ENCODE measurements at regions not wholly inside any gene's neighbourhood (a gene's known extent, or its start where the extent isn't known, plus 50 kb on each side); places are given as distances from the start of the nearest gene placed in this dataset.

DNA sequence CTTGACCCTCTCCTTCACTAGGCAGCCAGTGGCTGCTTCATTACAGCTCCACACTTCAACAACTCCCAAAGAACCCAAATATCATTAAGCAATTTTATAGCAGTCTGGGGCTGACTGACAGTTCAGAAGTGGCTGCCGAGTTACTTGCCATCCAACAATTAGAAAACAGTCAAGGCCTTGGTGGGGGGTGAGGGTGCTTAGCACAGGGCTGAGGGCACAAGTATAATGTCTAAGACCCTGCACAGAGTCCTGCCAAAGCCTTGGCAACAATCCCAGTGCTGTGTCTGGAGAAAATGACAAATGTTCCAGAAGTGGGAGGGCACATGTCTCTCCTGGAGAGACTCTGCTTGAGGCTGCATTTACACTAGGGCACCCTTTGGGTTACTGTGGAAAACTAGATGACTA, 71.1 kb downstream of the CXCL12 start:
- Histone ChIP-seq H3K36me3 (ENCODE audit: control insufficient read depth in 4 of 4, insufficient read depth in 3 of 4, low read depth in 1 of 4, low read length in 3 of 4) (no peaks in the 10 kb centered on the region), H3K4me1 (ENCODE audit: control insufficient read depth in 4 of 4, insufficient read depth in 4 of 4, low read length in 3 of 4) (peaks cover 0 to 9% (median 4%) of the 10 kb centered on the region in 4 donors), H3K9ac (ENCODE audit: low read depth in 1 of 2, low read length in 2 of 2) (no peak overlapping the region), H3K4me3 (ENCODE audit: low read depth in 1 of 3, low read length in 3 of 3) (no peak overlapping the region), H3K27me3 (ENCODE audit: control insufficient read depth in 4 of 4, insufficient read depth in 4 of 4, low read length in 3 of 4) (no peaks in the 10 kb centered on the region), H3K27ac (ENCODE audit: low read depth in 1 of 2, low read length in 2 of 2) (no peak overlapping the region), H3K9me3 (ENCODE audit: control insufficient read depth in 4 of 4, low read length in 3 of 4) (no peaks in the 10 kb centered on the region)
- DNase-seq (ENCODE audit: low spot score): no peak
- WGBS: 87% methylated on average over 1 of the region's 1 CpG
- no peak for TF ChIP-seq RAD21 (IDR thresholded peaks at IDR 0.05)
- no peak for TF ChIP-seq HNF4G (IDR thresholded peaks at IDR 0.05)
- no peak for TF ChIP-seq GABPA (IDR thresholded peaks at IDR 0.05 in 1 of 2, conservative IDR thresholded peaks at IDR 0.05 in 1 of 2)
- no peak for TF ChIP-seq MAX (IDR thresholded peaks at IDR 0.05)
- TF ChIP-seq TAF1 (conservative IDR thresholded peaks at IDR 0.05): no peak
- TF ChIP-seq, protein P1, sequence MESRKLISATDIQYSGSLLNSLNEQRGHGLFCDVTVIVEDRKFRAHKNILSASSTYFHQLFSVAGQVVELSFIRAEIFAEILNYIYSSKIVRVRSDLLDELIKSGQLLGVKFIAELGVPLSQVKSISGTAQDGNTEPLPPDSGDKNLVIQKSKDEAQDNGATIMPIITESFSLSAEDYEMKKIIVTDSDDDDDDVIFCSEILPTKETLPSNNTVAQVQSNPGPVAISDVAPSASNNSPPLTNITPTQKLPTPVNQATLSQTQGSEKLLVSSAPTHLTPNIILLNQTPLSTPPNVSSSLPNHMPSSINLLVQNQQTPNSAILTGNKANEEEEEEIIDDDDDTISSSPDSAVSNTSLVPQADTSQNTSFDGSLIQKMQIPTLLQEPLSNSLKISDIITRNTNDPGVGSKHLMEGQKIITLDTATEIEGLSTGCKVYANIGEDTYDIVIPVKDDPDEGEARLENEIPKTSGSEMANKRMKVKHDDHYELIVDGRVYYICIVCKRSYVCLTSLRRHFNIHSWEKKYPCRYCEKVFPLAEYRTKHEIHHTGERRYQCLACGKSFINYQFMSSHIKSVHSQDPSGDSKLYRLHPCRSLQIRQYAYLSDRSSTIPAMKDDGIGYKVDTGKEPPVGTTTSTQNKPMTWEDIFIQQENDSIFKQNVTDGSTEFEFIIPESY (IDR thresholded peaks at IDR 0.05): no peak
- TF ChIP-seq YY1 (IDR thresholded peaks at IDR 0.05): no peak
- TF ChIP-seq, protein P2, sequence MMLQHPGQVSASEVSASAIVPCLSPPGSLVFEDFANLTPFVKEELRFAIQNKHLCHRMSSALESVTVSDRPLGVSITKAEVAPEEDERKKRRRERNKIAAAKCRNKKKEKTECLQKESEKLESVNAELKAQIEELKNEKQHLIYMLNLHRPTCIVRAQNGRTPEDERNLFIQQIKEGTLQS (IDR thresholded peaks at IDR 0.05): no peak
- TF ChIP-seq EGR1 (IDR thresholded peaks at IDR 0.05; ENCODE audit: low read depth in 2 of 2): no peak
- no peak for TF ChIP-seq NR2F2 (IDR thresholded peaks at IDR 0.05)
- TF ChIP-seq HNF4A (conservative IDR thresholded peaks at IDR 0.05): no peak
- TF ChIP-seq, protein P3, sequence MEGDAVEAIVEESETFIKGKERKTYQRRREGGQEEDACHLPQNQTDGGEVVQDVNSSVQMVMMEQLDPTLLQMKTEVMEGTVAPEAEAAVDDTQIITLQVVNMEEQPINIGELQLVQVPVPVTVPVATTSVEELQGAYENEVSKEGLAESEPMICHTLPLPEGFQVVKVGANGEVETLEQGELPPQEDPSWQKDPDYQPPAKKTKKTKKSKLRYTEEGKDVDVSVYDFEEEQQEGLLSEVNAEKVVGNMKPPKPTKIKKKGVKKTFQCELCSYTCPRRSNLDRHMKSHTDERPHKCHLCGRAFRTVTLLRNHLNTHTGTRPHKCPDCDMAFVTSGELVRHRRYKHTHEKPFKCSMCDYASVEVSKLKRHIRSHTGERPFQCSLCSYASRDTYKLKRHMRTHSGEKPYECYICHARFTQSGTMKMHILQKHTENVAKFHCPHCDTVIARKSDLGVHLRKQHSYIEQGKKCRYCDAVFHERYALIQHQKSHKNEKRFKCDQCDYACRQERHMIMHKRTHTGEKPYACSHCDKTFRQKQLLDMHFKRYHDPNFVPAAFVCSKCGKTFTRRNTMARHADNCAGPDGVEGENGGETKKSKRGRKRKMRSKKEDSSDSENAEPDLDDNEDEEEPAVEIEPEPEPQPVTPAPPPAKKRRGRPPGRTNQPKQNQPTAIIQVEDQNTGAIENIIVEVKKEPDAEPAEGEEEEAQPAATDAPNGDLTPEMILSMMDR (IDR thresholded peaks at IDR 0.05; ENCODE audit: low read depth, low read length, missing input control): no peak

GRCh38 chr10:44312401-44312800, 72.5 kb downstream of the CXCL12 start:
- WGBS: 87% methylated on average over 3 of the region's 3 CpGs
- no peaks in the 10 kb centered on the region for H3K9me3 ChIP-seq (ENCODE audit: control insufficient read depth in 4 of 4, low read length in 3 of 4)
- H3K9ac ChIP-seq (ENCODE audit: low read depth in 1 of 2, low read length in 2 of 2): no peak overlapping the region
- no peak for DNase-seq (ENCODE audit: low spot score)
- H3K4me3 ChIP-seq (ENCODE audit: low read depth in 1 of 3, low read length in 3 of 3): no peak overlapping the region
- H3K27ac ChIP-seq (ENCODE audit: low read depth in 1 of 2, low read length in 2 of 2): no peak overlapping the region
- H3K27me3 ChIP-seq (ENCODE audit: control insufficient read depth in 4 of 4, insufficient read depth in 4 of 4, low read length in 3 of 4): no peaks in the 10 kb centered on the region
- H3K4me1 ChIP-seq (ENCODE audit: control insufficient read depth in 4 of 4, insufficient read depth in 4 of 4, low read length in 3 of 4): peaks cover 0 to 9% (median 4%) of the 10 kb centered on the region in 4 donors
- H3K36me3 ChIP-seq (ENCODE audit: control insufficient read depth in 4 of 4, insufficient read depth in 3 of 4, low read depth in 1 of 4, low read length in 3 of 4): no peaks in the 10 kb centered on the region
- TF ChIP-seq HNF4A (conservative IDR thresholded peaks at IDR 0.05): no peak
- TF ChIP-seq, protein P2 (IDR thresholded peaks at IDR 0.05): no peak
- TF ChIP-seq FOXA2 (IDR thresholded peaks at IDR 0.05): no peak
- no peak for TF ChIP-seq SP1 (IDR thresholded peaks at IDR 0.05)
- TF ChIP-seq, protein P1 (IDR thresholded peaks at IDR 0.05): no peak
- TF ChIP-seq YY1 (IDR thresholded peaks at IDR 0.05): no peak
- TF ChIP-seq JUND (IDR thresholded peaks at IDR 0.05): no peak
- no peak for TF ChIP-seq FOXA1 (IDR thresholded peaks at IDR 0.05)
- TF ChIP-seq HNF4G (IDR thresholded peaks at IDR 0.05): no peak
- TF ChIP-seq RXRA (IDR thresholded peaks at IDR 0.05): no peak
- no peak for TF ChIP-seq RAD21 (IDR thresholded peaks at IDR 0.05)
- TF ChIP-seq EGR1 (IDR thresholded peaks at IDR 0.05; ENCODE audit: low read depth in 2 of 2): no peak
- no peak for TF ChIP-seq GABPA (IDR thresholded peaks at IDR 0.05 in 1 of 2, conservative IDR thresholded peaks at IDR 0.05 in 1 of 2)
- no peak for TF ChIP-seq NR2F2 (IDR thresholded peaks at IDR 0.05)

All from liver (tissue), 8 donors.